OCI-LY7 (cell line): ENCODE measurements at regions not wholly inside any gene's neighbourhood (a gene's known extent, or its start where the extent isn't known, plus 50 kb on each side); places are given as distances from the start of the nearest gene placed in this dataset.

Experiments
- BruUV-seq: library from RNA; stranded (reverse); fragments of 400-500 nt; replicated peaks from 2 replicates; lab custom pipeline; 2021; lab: Mats Ljungman, UMichigan
- CTCF ChIA-PET: fragments of 300-600 bp; sonication (Branson Sonifier 250); formaldehyde crosslinking; loops from one replicate; lab custom pipeline; 2022; ENCODE audit warnings: antibody characterized with exemption; ENCODE audit not compliant: unreplicated experiment; lab: Charles Lee
- POLR2A ChIA-PET: fragments of 300-600 bp; sonication (Branson Sonifier 250); formaldehyde crosslinking; loops from one replicate; lab custom pipeline; 2022; ENCODE audit warnings: antibody characterized with exemption; lab: Charles Lee
- DNase-seq: peaks from one replicate; pipeline ENCODE4 v3.0.0-alpha.2; 2015; ENCODE audit warnings: low spot score
- H2AFZ ChIP-seq: fragments of 200-600 bp; sonication (generic), shearing (Covaris generic); 2 replicates; pipeline ENCODE4 v1.6.1; 2014; ENCODE audit warnings: mild to moderate bottlenecking, antibody characterized with exemption, low read length, moderate library complexity
- H3K27ac ChIP-seq: fragments of 200-600 bp; sonication (generic); 2 replicates; pipeline ENCODE4 v1.5.1; 2014; ENCODE audit warnings: mixed run types, low read depth, mild to moderate bottlenecking, moderate library complexity, low read length, inconsistent platforms; ENCODE audit not compliant: poor library complexity, severe bottlenecking
- H3K36me3 ChIP-seq: fragments of 200-600 bp; sonication (generic); 2 replicates; pipeline ENCODE4 v1.6.1; 2014; ENCODE audit warnings: mild to moderate bottlenecking, antibody characterized with exemption, low read length, moderate library complexity, mixed read lengths; ENCODE audit not compliant: insufficient read depth
- H3K4me1 ChIP-seq: fragments of 200-600 bp; sonication (generic); 2 replicates; pipeline ENCODE4 v1.5.1; 2014; ENCODE audit warnings: mild to moderate bottlenecking, low read length; ENCODE audit not compliant: insufficient read depth, poor library complexity, severe bottlenecking
- H3K4me2 ChIP-seq: fragments of 200-600 bp; sonication (generic); 2 replicates; pipeline ENCODE4 v1.6.1; 2014; ENCODE audit warnings: mild to moderate bottlenecking, low read length
- H3K4me3 ChIP-seq: fragments of 200-600 bp; sonication (generic); 2 replicates; pipeline ENCODE4 v1.5.1; 2014; ENCODE audit warnings: mild to moderate bottlenecking, low read depth, low read length; ENCODE audit not compliant: poor library complexity, severe bottlenecking
- H3K79me2 ChIP-seq: fragments of 200-600 bp; sonication (generic); 2 replicates; pipeline ENCODE4 v1.6.1; 2016; ENCODE audit warnings: low read depth, mild to moderate bottlenecking, low read length, moderate library complexity, mixed read lengths; ENCODE audit not compliant: insufficient read depth
- H3K9me2 ChIP-seq: fragments of 200-600 bp; sonication (generic); 2 replicates; pipeline ENCODE4 v1.6.1; 2016; ENCODE audit warnings: mild to moderate bottlenecking, low read length, mixed read lengths; ENCODE audit not compliant: insufficient read depth
- H3K9me3 ChIP-seq: fragments of 200-600 bp; sonication (generic); 2 replicates; pipeline ENCODE4 v1.6.1; 2014; ENCODE audit warnings: mild to moderate bottlenecking, mixed run types, low read length, mixed read lengths
- H4K20me1 ChIP-seq: fragments of 200-600 bp; sonication (generic); 2 replicates; pipeline ENCODE4 v1.6.1; 2014; ENCODE audit warnings: mild to moderate bottlenecking, antibody characterized with exemption, low read length, moderate library complexity, mixed read lengths; ENCODE audit not compliant: insufficient read depth
- CTCF ChIP-seq: fragments of 200-600 bp; sonication (generic); conservative IDR thresholded peaks from 2 replicates; pipeline ENCODE4 v1.5.1; 2014; ENCODE audit warnings: mild to moderate bottlenecking, antibody characterized with exemption, low read length, moderate library complexity, mixed read lengths
- EZH2phosphoT487 ChIP-seq: fragments of 200-600 bp; sonication (generic); IDR thresholded peaks from 2 replicates; pipeline ENCODE4 v1.6.1; 2018; ENCODE audit warnings: low read depth, borderline replicate concordance, mild to moderate bottlenecking, mixed run types, antibody characterized with exemption, low read length, moderate library complexity, mixed read lengths
- intact Hi-C: fragments of 100-400 bp; cut with micrococcal nuclease; formaldehyde crosslinking; loops from one replicate; pipeline ENCODE4 v1.10.0; 2022; ENCODE audit not compliant: unreplicated experiment

DNA sequence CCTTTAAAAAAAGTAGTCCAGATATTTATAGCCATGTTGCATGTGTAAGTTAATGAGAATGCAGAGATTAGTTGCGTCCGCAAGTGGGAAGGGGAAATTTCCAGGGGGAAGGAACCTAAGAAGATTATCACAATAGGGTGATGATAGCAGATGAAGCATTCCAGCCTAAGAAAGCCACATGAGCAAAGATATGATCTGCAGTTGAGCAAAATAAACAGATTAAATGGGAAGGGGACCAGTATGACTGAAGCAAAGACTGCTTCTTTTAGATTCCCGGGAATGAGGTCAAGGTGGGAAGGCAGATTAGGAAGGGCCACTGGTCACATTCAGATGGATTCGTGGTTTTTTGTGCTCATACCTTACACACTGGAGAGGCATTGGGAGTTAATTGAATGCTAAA, 154.6 kb upstream of the CDH2 start:
- Histone ChIP-seq H3K79me2 (no peaks in the 10 kb centered on the region), H4K20me1 (no peaks in the 10 kb centered on the region), H3K36me3 (no peaks in the 10 kb centered on the region), H3K9me2 (no peaks in the 10 kb centered on the region), H3K4me2 (no peak overlapping the region), H3K4me1 (no peaks in the 10 kb centered on the region), H3K9me3 (no peaks in the 10 kb centered on the region), H3K4me3 (no peak overlapping the region), H2AFZ (no peak overlapping the region), H3K27ac (no peak overlapping the region)
- DNase-seq: no peak
- TF ChIP-seq CTCF (no peak), EZH2phosphoT487 (no peak)
- ChIA-PET CTCF (no interaction called here), POLR2A (no interaction called here)
- intact Hi-C loops: no loop called here
- no TSS peak for BruUV-seq

DNA sequence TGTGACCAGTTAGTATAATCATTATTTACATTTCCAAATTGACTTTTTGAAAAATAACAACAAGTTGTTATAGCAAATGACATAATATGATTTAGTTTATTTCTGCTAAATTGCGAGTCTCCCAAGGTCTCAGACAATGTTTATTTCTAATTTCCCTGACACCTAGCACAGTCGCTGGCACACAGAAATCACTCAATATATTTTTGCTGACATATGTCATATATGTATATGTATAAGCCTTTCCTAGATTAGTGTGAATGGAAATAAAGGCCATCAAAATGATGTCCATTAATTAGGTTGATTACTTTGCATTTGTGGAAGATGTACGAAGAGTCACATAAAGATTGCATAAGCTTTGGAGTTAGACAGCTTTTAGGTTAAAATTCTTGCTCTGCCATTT, 136.7 kb upstream of the CDH2 start:
- BruUV-seq: no TSS peak
- intact Hi-C loops: no loop called here
- CTCF ChIA-PET: no interaction called here

More for the DNA sequence above, 136.7 kb upstream of the CDH2 start:
- Histone ChIP-seq H3K4me1 (no peaks in the 10 kb centered on the region), H3K79me2 (no peaks in the 10 kb centered on the region), H2AFZ (no peak overlapping the region), H3K36me3 (no peaks in the 10 kb centered on the region), H3K9me2 (no peaks in the 10 kb centered on the region), H3K9me3 (no peaks in the 10 kb centered on the region), H3K4me2 (no peak overlapping the region), H3K4me3 (no peak overlapping the region), H3K27ac (no peak overlapping the region), H4K20me1 (no peaks in the 10 kb centered on the region)
- DNase-seq: no peak
- TF ChIP-seq EZH2phosphoT487: no peak
- no peak for TF ChIP-seq CTCF
- POLR2A ChIA-PET: interaction anchor here (0.6 kb wide), 1 partner anchor 123 kb away, joined by 3 read pairs; no protein-coding TSS in a partner anchor
